Gastrocnemius medialis (tissue), 4 donors: ENCODE measurements at regions not wholly inside any gene's neighbourhood (a gene's known extent, or its start where the extent isn't known, plus 50 kb on each side); places are given as distances from the start of the nearest gene placed in this dataset.

Experiments
- CTCF ChIP-seq, 5 experiments: fragments of 450-650 bp in 3 of 5; fragments of 200-600 bp in 2 of 5; sonication (generic) in 2 of 5; IDR thresholded peaks in 4 of 5; conservative IDR thresholded peaks in 1 of 5; 1 replicate in 4 of 5; 2 replicates in 1 of 5; pipeline ENCODE4 v1.5.1; 2016 to 2019; ENCODE audit warnings: antibody characterized with exemption in 5 of 5, mild to moderate bottlenecking in 3 of 5, moderate library complexity in 3 of 5
- POLR2A ChIP-seq, 2 donors: fragments of 450-650 bp; IDR thresholded peaks; one replicate each; pipeline ENCODE4 v1.6.1; 2017; ENCODE audit warnings: antibody characterized with exemption in 2 of 2, mild to moderate bottlenecking in 2 of 2, moderate library complexity in 2 of 2

- TF ChIP-seq CTCF (IDR thresholded peaks at IDR 0.05 in 4 of 5, conservative IDR thresholded peaks at IDR 0.05 in 1 of 5): no peak
- TF ChIP-seq POLR2A (IDR thresholded peaks at IDR 0.05): no peak
Observed at GRCh38 chr2:186068139-186068801, 329.7 kb downstream of the FSIP2 start.
